Caco-2 (cell line): ENCODE measurements at regions not wholly inside any gene's neighbourhood (a gene's known extent, or its start where the extent isn't known, plus 50 kb on each side); places are given as distances from the start of the nearest gene placed in this dataset.

Source experiments
- BruUV-seq: library from RNA; stranded (reverse); fragments of 400-500 nt; replicated peaks from 2 replicates; lab custom pipeline; 2021; lab: Mats Ljungman, UMichigan
- CTCF ChIA-PET: fragments of 300-600 bp; sonication (Branson Sonifier 250); formaldehyde crosslinking; loops from one replicate; lab custom pipeline; 2022; ENCODE audit warnings: antibody characterized with exemption; lab: Charles Lee
- POLR2A ChIA-PET: fragments of 300-600 bp; sonication (Branson Sonifier 250); formaldehyde crosslinking; loops from one replicate; lab custom pipeline; 2022; ENCODE audit warnings: antibody characterized with exemption; lab: Charles Lee
- DNase-seq, 2 experiments: peaks; one replicate each; pipeline versions ENCODE4 v3.0.0 to v3.0.0-alpha.2; 2020 to 2022
- H3K27me3 ChIP-seq: replicated peaks from 2 replicates; pipeline ENCODE4 v1.6.0; 2011; ENCODE audit warnings: low read length; ENCODE audit not compliant: control insufficient read depth, insufficient read depth
- H3K36me3 ChIP-seq: 2 replicates; pipeline ENCODE4 v1.5.1; 2011; ENCODE audit warnings: low read length; ENCODE audit not compliant: control insufficient read depth, insufficient read depth
- H3K4me1 ChIP-seq: fragments of 250-450 bp; sonication (Bioruptor Pico); 2 replicates; pipeline ENCODE4 v1.5.1; 2020; ENCODE audit warnings: mild to moderate bottlenecking
- H3K4me3 ChIP-seq: 2 replicates; pipeline ENCODE4 v1.5.1; 2011; ENCODE audit warnings: low read depth, mild to moderate bottlenecking, control low read depth, low read length
- H3K9me3 ChIP-seq: fragments of 250-450 bp; sonication (Bioruptor Pico); 2 replicates; pipeline ENCODE4 v1.5.1; 2020; ENCODE audit warnings: mild to moderate bottlenecking, moderate library complexity
- H3K27ac Mint-ChIP-seq: one replicate; pipeline ENCODE4 v1.8.0; 2022; ENCODE audit warnings: mixed read lengths; ENCODE audit not compliant: unreplicated experiment
- H3K27me3 Mint-ChIP-seq: one replicate; pipeline ENCODE4 v1.8.0; 2022; ENCODE audit warnings: mixed read lengths; ENCODE audit not compliant: insufficient read depth, unreplicated experiment
- H3K36me3 Mint-ChIP-seq: one replicate; pipeline ENCODE4 v1.8.0; 2022; ENCODE audit warnings: mild to moderate bottlenecking, mixed read lengths; ENCODE audit not compliant: insufficient read depth, unreplicated experiment
- H3K4me1 Mint-ChIP-seq: one replicate; pipeline ENCODE4 v1.8.0; 2022; ENCODE audit warnings: low read depth, mixed read lengths; ENCODE audit not compliant: unreplicated experiment
- H3K4me3 Mint-ChIP-seq: one replicate; pipeline ENCODE4 v1.8.0; 2022; ENCODE audit warnings: mild to moderate bottlenecking, moderate library complexity, mixed read lengths; ENCODE audit not compliant: unreplicated experiment
- H3K9me3 Mint-ChIP-seq: one replicate; pipeline ENCODE4 v1.8.0; 2022; ENCODE audit warnings: mixed read lengths; ENCODE audit not compliant: unreplicated experiment
- intact Hi-C: fragments of 100-400 bp; cut with micrococcal nuclease; formaldehyde crosslinking; loops from one replicate; pipeline ENCODE4 v1.10.0; 2022; ENCODE audit not compliant: unreplicated experiment
- TF ChIP-seq, protein P1 (sequence below), 2 experiments: fragments of 200-600 bp in 1 of 2; IDR thresholded peaks; 1 replicate in 1 of 2; 2 replicates in 1 of 2; pipeline versions ENCODE4 v1.5.1 to v1.8.0; 2011 to 2022; ENCODE audit warnings: antibody characterized with exemption in 1 of 2, control low read depth in 1 of 2, inconsistent platforms in 1 of 2, low read depth in 1 of 2, low read length in 1 of 2, mild to moderate bottlenecking in 1 of 2, moderate library complexity in 1 of 2; ENCODE audit not compliant: insufficient read depth in 1 of 2, severe bottlenecking in 1 of 2, unreplicated experiment in 1 of 2

DNA sequence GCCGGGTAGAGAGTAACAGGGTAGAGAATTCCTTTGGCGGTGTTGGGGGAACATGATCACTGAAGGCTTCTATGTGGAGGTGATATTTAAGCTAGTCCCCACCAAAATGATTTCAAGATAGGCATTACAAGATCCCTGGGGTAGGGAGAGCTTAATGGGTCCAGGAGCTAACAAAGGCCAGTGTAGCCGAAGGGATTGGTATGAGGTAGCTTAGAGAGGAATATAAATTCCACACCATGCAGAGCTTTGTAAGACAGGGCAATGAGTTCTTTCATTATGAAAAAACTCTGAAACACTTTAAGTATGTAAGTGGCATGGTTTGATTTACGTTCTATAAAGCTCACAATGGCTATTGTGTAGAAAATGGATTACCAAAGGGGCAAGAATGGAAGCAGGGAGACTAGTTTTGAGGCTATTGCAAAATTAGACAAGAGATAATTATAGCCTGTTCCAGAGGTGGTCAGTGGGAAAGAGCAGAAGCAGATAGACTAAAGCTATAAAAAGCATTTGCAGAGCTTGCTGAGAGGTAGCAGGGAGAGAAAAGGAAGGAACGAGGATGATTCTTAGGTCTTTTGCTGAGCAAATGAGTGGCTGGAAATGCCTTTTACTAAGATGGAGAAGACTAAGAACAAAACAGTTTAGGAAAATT is 119.7 kb upstream of the SLC25A13 start:
- no peaks in the 10 kb centered on the region for H3K36me3 ChIP-seq
- no peak for DNase-seq
- no peaks in the 10 kb centered on the region for H3K9me3 ChIP-seq
- Mint-ChIP-seq H3K27ac (no peak overlapping the region), H3K27me3 (peaks cover 6% of the 10 kb centered on the region), H3K4me3 (no peak overlapping the region), H3K4me1 (no peaks in the 10 kb centered on the region), H3K9me3 (no peaks in the 10 kb centered on the region), H3K36me3 (no peaks in the 10 kb centered on the region)
- ChIA-PET CTCF (no interaction called here), POLR2A (no interaction called here)
- intact Hi-C loops, result no loop called here
- BruUV-seq, result no TSS peak
- TF ChIP-seq, protein P1, sequence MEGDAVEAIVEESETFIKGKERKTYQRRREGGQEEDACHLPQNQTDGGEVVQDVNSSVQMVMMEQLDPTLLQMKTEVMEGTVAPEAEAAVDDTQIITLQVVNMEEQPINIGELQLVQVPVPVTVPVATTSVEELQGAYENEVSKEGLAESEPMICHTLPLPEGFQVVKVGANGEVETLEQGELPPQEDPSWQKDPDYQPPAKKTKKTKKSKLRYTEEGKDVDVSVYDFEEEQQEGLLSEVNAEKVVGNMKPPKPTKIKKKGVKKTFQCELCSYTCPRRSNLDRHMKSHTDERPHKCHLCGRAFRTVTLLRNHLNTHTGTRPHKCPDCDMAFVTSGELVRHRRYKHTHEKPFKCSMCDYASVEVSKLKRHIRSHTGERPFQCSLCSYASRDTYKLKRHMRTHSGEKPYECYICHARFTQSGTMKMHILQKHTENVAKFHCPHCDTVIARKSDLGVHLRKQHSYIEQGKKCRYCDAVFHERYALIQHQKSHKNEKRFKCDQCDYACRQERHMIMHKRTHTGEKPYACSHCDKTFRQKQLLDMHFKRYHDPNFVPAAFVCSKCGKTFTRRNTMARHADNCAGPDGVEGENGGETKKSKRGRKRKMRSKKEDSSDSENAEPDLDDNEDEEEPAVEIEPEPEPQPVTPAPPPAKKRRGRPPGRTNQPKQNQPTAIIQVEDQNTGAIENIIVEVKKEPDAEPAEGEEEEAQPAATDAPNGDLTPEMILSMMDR (IDR thresholded peaks at IDR 0.05; ENCODE audit: insufficient read depth in 1 of 2, low read depth in 1 of 2, low read length in 1 of 2, severe bottlenecking in 1 of 2, unreplicated experiment in 1 of 2), result no peak
- no peak overlapping the region for H3K4me3 ChIP-seq
- no peaks in the 10 kb centered on the region for H3K4me1 ChIP-seq
- no peaks in the 10 kb centered on the region; the same call in 1 of the 2 replicates for H3K27me3 ChIP-seq

- Histone ChIP-seq H3K36me3 (no peaks in the 10 kb centered on the region), H3K27me3 (no peaks in the 10 kb centered on the region), H3K9me3 (no peaks in the 10 kb centered on the region), H3K4me3 (no peak overlapping the region), H3K4me1 (no peaks in the 10 kb centered on the region)
- H3K9me3 Mint-ChIP-seq, result no peaks in the 10 kb centered on the region
- H3K4me3 Mint-ChIP-seq, result no peak overlapping the region
- BruUV-seq, result no TSS peak
- POLR2A ChIA-PET, result no interaction called here
- intact Hi-C loops, result no loop called here
- CTCF ChIA-PET, result no interaction called here
- TF ChIP-seq, protein P1 (IDR thresholded peaks at IDR 0.05; ENCODE audit: insufficient read depth in 1 of 2, low read depth in 1 of 2, low read length in 1 of 2, severe bottlenecking in 1 of 2, unreplicated experiment in 1 of 2), result no peak
- no peak for DNase-seq
- peaks cover 8% of the 10 kb centered on the region for H3K27me3 Mint-ChIP-seq
- H3K27ac Mint-ChIP-seq, result no peak overlapping the region
- no peaks in the 10 kb centered on the region for H3K4me1 Mint-ChIP-seq
- no peaks in the 10 kb centered on the region for H3K36me3 Mint-ChIP-seq
These were observed 118.4 kb upstream of the SLC25A13 start for GRCh38 chr7:96440328-96440727.

DNA sequence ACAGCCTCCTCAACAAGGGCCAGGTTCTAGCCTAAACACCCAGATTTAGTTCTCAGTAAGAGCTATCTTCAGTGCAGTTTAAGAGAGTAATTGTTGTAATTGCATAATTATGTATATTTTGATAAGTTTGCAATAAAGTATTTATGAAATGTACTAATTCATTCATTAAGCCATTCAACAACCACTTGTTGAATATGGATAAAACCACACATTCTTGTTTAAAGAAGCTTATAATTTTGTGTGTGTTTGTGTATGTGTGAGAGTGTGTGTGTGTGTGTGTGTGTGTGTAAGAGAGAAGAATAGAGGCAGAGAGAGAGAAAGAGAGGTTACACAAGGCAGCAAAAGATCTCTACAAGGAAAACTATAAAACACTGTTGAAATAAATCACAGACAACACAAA is 115.0 kb upstream of the SLC25A13 start:
- POLR2A ChIA-PET, result no interaction called here

More for the DNA sequence above, 115.0 kb upstream of the SLC25A13 start:
- no peak overlapping the region for H3K4me3 Mint-ChIP-seq
- H3K9me3 ChIP-seq, result no peaks in the 10 kb centered on the region
- H3K27me3 ChIP-seq, result no peaks in the 10 kb centered on the region
- CTCF ChIA-PET, result no interaction called here
- no peak overlapping the region for H3K27ac Mint-ChIP-seq
- H3K4me1 Mint-ChIP-seq, result no peaks in the 10 kb centered on the region
- H3K36me3 ChIP-seq, result no peaks in the 10 kb centered on the region
- peaks cover 8% of the 10 kb centered on the region for H3K27me3 Mint-ChIP-seq
- H3K9me3 Mint-ChIP-seq, result no peaks in the 10 kb centered on the region
- TF ChIP-seq, protein P1 (IDR thresholded peaks at IDR 0.05; ENCODE audit: insufficient read depth in 1 of 2, low read depth in 1 of 2, low read length in 1 of 2, severe bottlenecking in 1 of 2, unreplicated experiment in 1 of 2), result no peak
- intact Hi-C loops, result no loop called here
- no TSS peak for BruUV-seq
- H3K4me3 ChIP-seq, result no peak overlapping the region
- H3K36me3 Mint-ChIP-seq, result no peaks in the 10 kb centered on the region
- no peaks in the 10 kb centered on the region for H3K4me1 ChIP-seq
- DNase-seq, result no peak
